WTC11 (cell line): ENCODE measurements at regions not wholly inside any gene's neighbourhood (a gene's known extent, or its start where the extent isn't known, plus 50 kb on each side); places are given as distances from the start of the nearest gene placed in this dataset.

ENCODE experiments used
- ATAC-seq: fragments of 200-7000 bp; cut with Tn5 transposase; 2 replicates; pipeline ENCODE4 v1.10.0; 2021; ENCODE audit warnings: mild to moderate bottlenecking, moderate library complexity
- CTCF ChIA-PET: fragments of 300-600 bp; sonication (Branson Sonifier 250); formaldehyde crosslinking; loops from one replicate; lab custom pipeline; 2021; ENCODE audit warnings: antibody characterized with exemption; lab: Charles Lee
- POLR2A ChIA-PET: fragments of 350-600 bp; sonication (Branson Sonifier 250); formaldehyde crosslinking; loops from one replicate; lab custom pipeline; 2021; ENCODE audit warnings: antibody characterized with exemption; lab: Charles Lee
- DNase-seq: peaks from one replicate; pipeline ENCODE4 v3.0.0; 2021; ENCODE audit warnings: low spot score
- H3K27ac Mint-ChIP-seq: 2 replicates; pipeline ENCODE4 v1.8.0; 2021; ENCODE audit warnings: mixed read lengths
- H3K27me3 Mint-ChIP-seq: 2 replicates; pipeline ENCODE4 v1.8.0; 2021; ENCODE audit warnings: low read depth, mild to moderate bottlenecking, moderate library complexity, mixed read lengths
- H3K36me3 Mint-ChIP-seq: 2 replicates; pipeline ENCODE4 v1.8.0; 2021; ENCODE audit warnings: mixed read lengths
- H3K4me1 Mint-ChIP-seq: 2 replicates; pipeline ENCODE4 v1.8.0; 2022; ENCODE audit warnings: mixed read lengths
- H3K4me3 Mint-ChIP-seq: 2 replicates; pipeline ENCODE4 v1.8.0; 2021; ENCODE audit warnings: mild to moderate bottlenecking, moderate library complexity, mixed read lengths
- H3K9me3 Mint-ChIP-seq: 2 replicates; pipeline ENCODE4 v1.8.0; 2021; ENCODE audit warnings: mixed read lengths
- AFF4 ChIP-seq: sonication (generic); formaldehyde crosslinking; IDR thresholded peaks from 2 replicates; pipeline ENCODE4 v1.8.1; 2023; ENCODE audit warnings: mild to moderate bottlenecking, missing genetic modification reagents, borderline replicate concordance
- ATF3 ChIP-seq: sonication (generic); formaldehyde crosslinking; conservative IDR thresholded peaks from 2 replicates; pipeline ENCODE4 v1.8.1; 2022; ENCODE audit warnings: mild to moderate bottlenecking, missing genetic modification reagents
- CDX4 ChIP-seq: fragments of 250-450 bp; sonication (Bioruptor Pico); IDR thresholded peaks from 2 replicates; pipeline ENCODE4 v1.9.0; 2021; ENCODE audit warnings: moderate library complexity, mild to moderate bottlenecking, inconsistent platforms, borderline replicate concordance
- E2F5 ChIP-seq: sonication (generic); formaldehyde crosslinking; IDR thresholded peaks from 2 replicates; pipeline ENCODE4 v1.8.1; 2022; ENCODE audit warnings: mild to moderate bottlenecking, moderate library complexity, missing genetic modification reagents
- ELF4 ChIP-seq: sonication (generic); formaldehyde crosslinking; IDR thresholded peaks from 2 replicates; pipeline ENCODE4 v1.8.1; 2022; ENCODE audit warnings: low read depth, mild to moderate bottlenecking, moderate library complexity, missing genetic modification reagents
- HMGXB4 ChIP-seq: sonication (generic); formaldehyde crosslinking; IDR thresholded peaks from 2 replicates; pipeline ENCODE4 v1.8.1; 2023; ENCODE audit warnings: mild to moderate bottlenecking, moderate library complexity, missing genetic modification reagents
- IRF2 ChIP-seq: sonication (generic); formaldehyde crosslinking; IDR thresholded peaks from 2 replicates; pipeline ENCODE4 v1.8.0; 2022; ENCODE audit warnings: low read depth, missing genetic modification reagents, borderline replicate concordance
- JAZF1 ChIP-seq: fragments of 250-450 bp; sonication (Bioruptor Pico); IDR thresholded peaks from 2 replicates; pipeline ENCODE4 v1.9.0; 2021; ENCODE audit warnings: moderate library complexity, mild to moderate bottlenecking, inconsistent platforms
- MYBL2 ChIP-seq: sonication (generic); formaldehyde crosslinking; IDR thresholded peaks from 2 replicates; pipeline ENCODE4 v1.8.1; 2023; ENCODE audit warnings: mild to moderate bottlenecking, moderate library complexity, missing genetic modification reagents
- NR3C1 ChIP-seq: sonication (generic); formaldehyde crosslinking; conservative IDR thresholded peaks from 2 replicates; pipeline ENCODE4 v1.8.1; 2023; ENCODE audit warnings: low read depth, mild to moderate bottlenecking, missing genetic modification reagents
- ZNF138 ChIP-seq: sonication (generic); formaldehyde crosslinking; conservative IDR thresholded peaks from 2 replicates; pipeline ENCODE4 v1.8.1; 2022; ENCODE audit warnings: mild to moderate bottlenecking, moderate library complexity, missing genetic modification reagents
- ZNF263 ChIP-seq: sonication (generic); formaldehyde crosslinking; IDR thresholded peaks from 2 replicates; pipeline ENCODE4 v1.8.1; 2022; ENCODE audit warnings: low read depth, mild to moderate bottlenecking, moderate library complexity, missing genetic modification reagents
- ZNF317 ChIP-seq: sonication (generic); formaldehyde crosslinking; IDR thresholded peaks from 2 replicates; pipeline ENCODE4 v1.8.1; 2023; ENCODE audit warnings: low read depth, mild to moderate bottlenecking, moderate library complexity, missing genetic modification reagents, borderline replicate concordance
- ZNF671 ChIP-seq: fragments of 250-450 bp; sonication (Bioruptor Pico); IDR thresholded peaks from 2 replicates; pipeline ENCODE4 v1.8.0; 2021; ENCODE audit warnings: mild to moderate bottlenecking
- TF ChIP-seq, protein P1 (sequence below): sonication (generic); formaldehyde crosslinking; IDR thresholded peaks from 2 replicates; pipeline ENCODE4 v1.8.0; 2022; ENCODE audit warnings: mild to moderate bottlenecking, missing genetic modification reagents
- TF ChIP-seq, protein P2 (sequence below): fragments of 250-450 bp; sonication (Bioruptor Pico); conservative IDR thresholded peaks from 2 replicates; pipeline ENCODE4 v1.9.0; 2021; ENCODE audit warnings: mild to moderate bottlenecking
- TF ChIP-seq, protein P3 (sequence below): fragments of 250-450 bp; sonication (Bioruptor Pico); IDR thresholded peaks from 2 replicates; pipeline ENCODE4 v2.1.2; 2022; ENCODE audit warnings: mild to moderate bottlenecking, moderate library complexity
- TF ChIP-seq, protein P4 (sequence below): sonication (generic); formaldehyde crosslinking; IDR thresholded peaks from 2 replicates; pipeline ENCODE4 v1.8.1; 2022; ENCODE audit warnings: missing genetic modification reagents, borderline replicate concordance
- TF ChIP-seq, protein P5 (sequence below): sonication (generic); formaldehyde crosslinking; IDR thresholded peaks from 2 replicates; pipeline ENCODE4 v1.8.1; 2022; ENCODE audit warnings: mild to moderate bottlenecking, missing genetic modification reagents, moderate library complexity, borderline replicate concordance

DNA sequence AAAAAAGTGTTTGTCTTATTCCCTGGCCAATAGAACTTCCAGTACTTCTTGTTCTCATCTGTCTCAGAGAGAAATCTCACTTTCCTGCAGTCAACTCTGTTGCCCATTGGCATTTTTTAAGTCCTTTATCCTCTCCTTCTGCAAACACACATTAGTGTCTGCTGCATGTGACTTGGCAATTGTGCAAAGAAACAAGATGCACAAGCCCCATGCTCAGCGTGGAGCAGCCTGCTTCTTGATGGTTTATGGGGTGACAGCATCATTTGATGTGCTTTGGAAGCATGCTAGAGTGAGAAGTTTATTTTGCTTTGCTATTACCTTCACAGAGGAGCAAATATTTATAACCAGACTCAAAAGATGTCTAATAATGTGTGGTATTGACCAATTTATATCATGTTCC is 238.2 kb downstream of the FAT3 start (continued):
- TF ChIP-seq CDX4 (no peak), ZNF263 (no peak), MYBL2 (CRISPR knock-in tag) (no peak), E2F5 (no peak), JAZF1 (CRISPR knock-in tag) (no peak), ATF3 (CRISPR knock-in tag) (no peak), ELF4 (CRISPR knock-in tag) (no peak), ZNF317 (CRISPR knock-in tag) (no peak)

GRCh38 chr11:92464822-92465221 is 240.2 kb downstream of the FAT3 start:
- POLR2A ChIA-PET = no interaction called here
- CTCF ChIA-PET = no interaction called here
- no peak overlapping the region for H3K27ac Mint-ChIP-seq
- H3K4me3 Mint-ChIP-seq = no peak overlapping the region
- H3K4me1 Mint-ChIP-seq = peaks cover 16% of the 10 kb centered on the region
- H3K9me3 Mint-ChIP-seq = 0 out of 2 replicates have a peak, but pooled peaks cover 5% of the 10 kb centered on the region
- H3K27me3 Mint-ChIP-seq = no peaks in the 10 kb centered on the region
- ATAC-seq (no peak), DNase-seq (no peak)
- no peaks in the 10 kb centered on the region for H3K36me3 Mint-ChIP-seq
- TF ChIP-seq, protein P1, sequence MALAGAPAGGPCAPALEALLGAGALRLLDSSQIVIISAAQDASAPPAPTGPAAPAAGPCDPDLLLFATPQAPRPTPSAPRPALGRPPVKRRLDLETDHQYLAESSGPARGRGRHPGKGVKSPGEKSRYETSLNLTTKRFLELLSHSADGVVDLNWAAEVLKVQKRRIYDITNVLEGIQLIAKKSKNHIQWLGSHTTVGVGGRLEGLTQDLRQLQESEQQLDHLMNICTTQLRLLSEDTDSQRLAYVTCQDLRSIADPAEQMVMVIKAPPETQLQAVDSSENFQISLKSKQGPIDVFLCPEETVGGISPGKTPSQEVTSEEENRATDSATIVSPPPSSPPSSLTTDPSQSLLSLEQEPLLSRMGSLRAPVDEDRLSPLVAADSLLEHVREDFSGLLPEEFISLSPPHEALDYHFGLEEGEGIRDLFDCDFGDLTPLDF (CRISPR knock-in tag) = no peak
- no peak for TF ChIP-seq ZNF138
- TF ChIP-seq HMGXB4 (CRISPR knock-in tag) = no peak
- TF ChIP-seq AFF4 (CRISPR knock-in tag) = no peak
- no peak for TF ChIP-seq ATF3 (CRISPR knock-in tag)
- no peak for TF ChIP-seq IRF2 (CRISPR knock-in tag)
- TF ChIP-seq, protein P2, sequence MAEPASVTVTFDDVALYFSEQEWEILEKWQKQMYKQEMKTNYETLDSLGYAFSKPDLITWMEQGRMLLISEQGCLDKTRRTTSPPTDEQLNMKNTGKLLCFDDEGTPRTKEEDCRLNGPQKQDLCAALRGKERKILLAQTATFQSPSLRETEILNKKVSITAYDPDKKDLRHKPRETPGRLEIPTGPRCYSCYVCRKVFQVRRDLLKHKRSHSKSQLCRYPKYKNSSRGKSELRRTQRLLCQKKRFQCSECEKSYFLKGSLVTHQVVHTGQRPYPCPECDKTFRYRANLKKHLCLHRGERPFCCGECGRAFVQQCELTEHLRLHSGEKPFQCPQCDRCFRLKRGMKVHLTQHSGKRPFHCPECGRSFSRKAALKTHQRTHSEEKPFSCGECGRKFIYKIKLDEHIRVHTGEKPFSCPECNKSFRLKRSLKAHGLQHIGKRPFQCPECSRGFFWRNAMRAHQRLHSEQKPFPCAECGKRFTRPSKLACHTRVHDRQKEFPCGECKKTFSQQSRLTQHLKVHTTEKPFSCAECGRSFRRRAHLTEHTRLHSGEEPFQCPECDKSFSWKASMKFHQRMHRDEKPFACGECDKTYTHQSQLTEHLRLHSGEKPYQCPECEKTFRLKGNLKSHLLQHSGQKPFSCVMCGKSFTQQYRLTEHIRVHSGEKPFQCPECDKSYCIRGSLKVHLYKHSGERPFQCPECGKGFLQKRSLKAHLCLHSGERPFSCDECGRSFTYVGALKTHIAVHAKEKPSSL (CRISPR knock-in tag) = no peak
- TF ChIP-seq ZNF671 (CRISPR knock-in tag) = no peak
- TF ChIP-seq, protein P3, sequence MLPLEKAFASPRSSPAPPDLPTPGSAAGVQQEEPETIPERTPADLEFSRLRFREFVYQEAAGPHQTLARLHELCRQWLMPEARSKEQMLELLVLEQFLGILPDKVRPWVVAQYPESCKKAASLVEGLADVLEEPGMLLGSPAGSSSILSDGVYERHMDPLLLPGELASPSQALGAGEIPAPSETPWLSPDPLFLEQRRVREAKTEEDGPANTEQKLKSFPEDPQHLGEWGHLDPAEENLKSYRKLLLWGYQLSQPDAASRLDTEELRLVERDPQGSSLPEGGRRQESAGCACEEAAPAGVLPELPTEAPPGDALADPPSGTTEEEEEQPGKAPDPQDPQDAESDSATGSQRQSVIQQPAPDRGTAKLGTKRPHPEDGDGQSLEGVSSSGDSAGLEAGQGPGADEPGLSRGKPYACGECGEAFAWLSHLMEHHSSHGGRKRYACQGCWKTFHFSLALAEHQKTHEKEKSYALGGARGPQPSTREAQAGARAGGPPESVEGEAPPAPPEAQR (CRISPR knock-in tag) = no peak
- TF ChIP-seq, protein P4, sequence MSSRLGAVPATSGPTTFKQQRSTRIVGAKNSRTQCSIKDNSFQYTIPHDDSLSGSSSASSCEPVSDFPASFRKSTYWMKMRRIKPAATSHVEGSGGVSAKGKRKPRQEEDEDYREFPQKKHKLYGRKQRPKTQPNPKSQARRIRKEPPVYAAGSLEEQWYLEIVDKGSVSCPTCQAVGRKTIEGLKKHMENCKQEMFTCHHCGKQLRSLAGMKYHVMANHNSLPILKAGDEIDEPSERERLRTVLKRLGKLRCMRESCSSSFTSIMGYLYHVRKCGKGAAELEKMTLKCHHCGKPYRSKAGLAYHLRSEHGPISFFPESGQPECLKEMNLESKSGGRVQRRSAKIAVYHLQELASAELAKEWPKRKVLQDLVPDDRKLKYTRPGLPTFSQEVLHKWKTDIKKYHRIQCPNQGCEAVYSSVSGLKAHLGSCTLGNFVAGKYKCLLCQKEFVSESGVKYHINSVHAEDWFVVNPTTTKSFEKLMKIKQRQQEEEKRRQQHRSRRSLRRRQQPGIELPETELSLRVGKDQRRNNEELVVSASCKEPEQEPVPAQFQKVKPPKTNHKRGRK = no peak
- TF ChIP-seq NR3C1 (CRISPR knock-in tag) = no peak
- TF ChIP-seq, protein P5, sequence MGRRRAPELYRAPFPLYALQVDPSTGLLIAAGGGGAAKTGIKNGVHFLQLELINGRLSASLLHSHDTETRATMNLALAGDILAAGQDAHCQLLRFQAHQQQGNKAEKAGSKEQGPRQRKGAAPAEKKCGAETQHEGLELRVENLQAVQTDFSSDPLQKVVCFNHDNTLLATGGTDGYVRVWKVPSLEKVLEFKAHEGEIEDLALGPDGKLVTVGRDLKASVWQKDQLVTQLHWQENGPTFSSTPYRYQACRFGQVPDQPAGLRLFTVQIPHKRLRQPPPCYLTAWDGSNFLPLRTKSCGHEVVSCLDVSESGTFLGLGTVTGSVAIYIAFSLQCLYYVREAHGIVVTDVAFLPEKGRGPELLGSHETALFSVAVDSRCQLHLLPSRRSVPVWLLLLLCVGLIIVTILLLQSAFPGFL (CRISPR knock-in tag) = no peak
